Stomach (tissue), 8 donors: ENCODE measurements at regions not wholly inside any gene's neighbourhood (a gene's known extent, or its start where the extent isn't known, plus 50 kb on each side); places are given as distances from the start of the nearest gene placed in this dataset.

Experiments used
- DNase-seq, 2 donors: peaks; one replicate each; pipeline versions ENCODE4 v3.0.0 to v3.0.0-alpha.2; 2013 to 2019
- H3K27ac ChIP-seq, 5 donors: fragments of 200-600 bp in 4 of 5; sonication (generic) in 4 of 5; one replicate each; pipeline ENCODE4 v1.5.1; 2013 to 2019; ENCODE audit warnings: mild to moderate bottlenecking in 1 of 5, moderate library complexity in 1 of 5
- H3K27me3 ChIP-seq, 3 donors: fragments of 200-600 bp; sonication (generic); one replicate each; pipeline ENCODE4 v1.5.1; 2017 to 2019; ENCODE audit warnings: mixed run types in 1 of 3
- H3K36me3 ChIP-seq, 4 donors: fragments of 200-600 bp; sonication (generic); 1 replicate in 3 of 4; 2 replicates in 1 of 4; pipeline ENCODE4 v1.5.1; 2016 to 2019
- H3K4me1 ChIP-seq, 4 donors: fragments of 200-600 bp; sonication (generic); one replicate each; pipeline ENCODE4 v1.5.1; 2016 to 2019
- H3K4me3 ChIP-seq, 4 donors: fragments of 200-600 bp; sonication (generic) in 3 of 4; one replicate each; pipeline ENCODE4 v1.5.1; 2016 to 2019; ENCODE audit warnings: mild to moderate bottlenecking in 1 of 4
- H3K9me3 ChIP-seq, 4 donors: fragments of 200-600 bp; sonication (generic); one replicate each; pipeline ENCODE4 v1.5.1; 2016 to 2019
- EP300 ChIP-seq: sonication (generic); formaldehyde crosslinking; IDR thresholded peaks from one replicate; pipeline ENCODE4 v1.6.1; 2017; ENCODE audit warnings: antibody characterized with exemption
- POLR2A ChIP-seq, 4 donors: fragments of 450-650 bp; IDR thresholded peaks; one replicate each; pipeline ENCODE4 v1.6.1; 2016; ENCODE audit warnings: antibody characterized with exemption in 4 of 4, control low read depth in 2 of 4, mild to moderate bottlenecking in 1 of 4, moderate library complexity in 1 of 4
- POLR2AphosphoS5 ChIP-seq, 3 donors: sonication (generic); formaldehyde crosslinking; IDR thresholded peaks; one replicate each; pipeline ENCODE4 v1.6.1; 2016; ENCODE audit warnings: antibody characterized with exemption in 3 of 3
- WGBS, 5 donors: extraction: QIAGEN DNeasy Blood & Tissue Kit in 3 of 5; methylation state at CpG; one replicate each; pipeline versions ENCODE4 v1.1.5 to v1.1.7; 2013 to 2018; 5-methylcytosine and 5-hydroxymethylcytosine counted together
- intact Hi-C: fragments of 100-400 bp; cut with DNase I; formaldehyde crosslinking; loops from one replicate; pipeline ENCODE4 v1.15.1; 2023; ENCODE audit warnings: low total_unique reads
- TF ChIP-seq, protein P1 (sequence below), 7 experiments: fragments of 450-650 bp in 4 of 7; fragments of 200-600 bp in 3 of 7; sonication (generic) in 3 of 7; IDR thresholded peaks; one replicate each; pipeline ENCODE4 v1.5.1; 2016 to 2019; ENCODE audit warnings: antibody characterized with exemption in 7 of 7, control low read depth in 2 of 7, mild to moderate bottlenecking in 1 of 7
- donor health status: healthy with polysubstance abuse.
- donor health status: Bipolar disorder and iron deficiency.
- donor health status: healthy.

DNA sequence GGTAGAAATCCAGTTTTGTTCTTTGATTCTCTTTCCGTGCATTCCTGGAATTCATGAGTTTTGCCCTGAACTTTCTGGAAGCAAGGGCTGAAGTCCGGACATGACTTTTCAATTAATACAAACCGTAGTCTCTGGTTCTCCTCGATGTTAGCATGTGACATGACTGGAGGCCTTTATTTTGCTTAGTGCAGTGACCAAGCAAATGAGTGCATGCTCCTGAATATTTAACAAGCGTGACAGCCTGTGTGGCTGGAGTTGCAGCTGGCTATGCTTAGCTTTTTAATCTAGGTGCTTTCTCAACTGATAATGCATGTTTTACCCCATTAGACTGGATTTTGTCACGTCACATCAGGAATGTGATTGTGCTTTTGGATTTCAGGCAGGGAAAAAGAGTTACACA lies 302.1 kb downstream of the MAP2K6 start:
- peak in 1 of 2 donors; percentile 16 for DNase-seq
- no peaks in the 10 kb centered on the region for H3K36me3 ChIP-seq
- intact Hi-C loops: no loop called here
- peak overlapping the region in 2 of 5 donors; percentile 4 to 40 for H3K27ac ChIP-seq
- H3K27me3 ChIP-seq: no peaks in the 10 kb centered on the region
- H3K9me3 ChIP-seq: no peaks in the 10 kb centered on the region
- 47 to 64% (median 51%) methylated on average over 6 of the region's 6 CpGs for WGBS, 5 donors
- TF ChIP-seq, protein P1, sequence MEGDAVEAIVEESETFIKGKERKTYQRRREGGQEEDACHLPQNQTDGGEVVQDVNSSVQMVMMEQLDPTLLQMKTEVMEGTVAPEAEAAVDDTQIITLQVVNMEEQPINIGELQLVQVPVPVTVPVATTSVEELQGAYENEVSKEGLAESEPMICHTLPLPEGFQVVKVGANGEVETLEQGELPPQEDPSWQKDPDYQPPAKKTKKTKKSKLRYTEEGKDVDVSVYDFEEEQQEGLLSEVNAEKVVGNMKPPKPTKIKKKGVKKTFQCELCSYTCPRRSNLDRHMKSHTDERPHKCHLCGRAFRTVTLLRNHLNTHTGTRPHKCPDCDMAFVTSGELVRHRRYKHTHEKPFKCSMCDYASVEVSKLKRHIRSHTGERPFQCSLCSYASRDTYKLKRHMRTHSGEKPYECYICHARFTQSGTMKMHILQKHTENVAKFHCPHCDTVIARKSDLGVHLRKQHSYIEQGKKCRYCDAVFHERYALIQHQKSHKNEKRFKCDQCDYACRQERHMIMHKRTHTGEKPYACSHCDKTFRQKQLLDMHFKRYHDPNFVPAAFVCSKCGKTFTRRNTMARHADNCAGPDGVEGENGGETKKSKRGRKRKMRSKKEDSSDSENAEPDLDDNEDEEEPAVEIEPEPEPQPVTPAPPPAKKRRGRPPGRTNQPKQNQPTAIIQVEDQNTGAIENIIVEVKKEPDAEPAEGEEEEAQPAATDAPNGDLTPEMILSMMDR (IDR thresholded peaks at IDR 0.05): no peak
- TF ChIP-seq POLR2A (IDR thresholded peaks at IDR 0.05) (no peak), POLR2AphosphoS5 (IDR thresholded peaks at IDR 0.05) (no peak), EP300 (no peak)
- no peak overlapping the region for H3K4me3 ChIP-seq
- H3K4me1 ChIP-seq: peaks cover 0 to 30% (median 7%) of the 10 kb centered on the region in 4 donors

DNA sequence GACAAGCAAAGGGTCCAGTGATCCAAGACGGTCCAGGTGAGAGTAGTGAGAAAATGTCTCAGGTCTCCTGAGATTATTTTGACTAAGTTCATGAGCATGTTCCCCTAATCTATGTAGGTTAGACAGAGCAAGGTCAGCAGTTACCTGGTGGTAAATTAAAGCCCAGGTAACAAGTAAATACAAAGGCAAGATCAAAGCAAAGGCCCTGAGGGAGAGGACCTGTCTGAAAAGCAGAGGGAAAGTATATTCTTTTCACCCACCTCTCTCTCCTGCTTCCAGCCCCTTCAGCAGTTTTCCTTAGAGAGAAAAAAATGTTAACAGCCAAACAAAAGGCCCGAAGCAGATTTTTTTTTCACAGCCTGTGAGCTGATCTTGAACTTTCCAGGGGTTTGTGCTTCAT lies 302.7 kb downstream of the MAP2K6 start:
- peak overlapping the region in 2 of 5 donors; percentile 40 to 56 for H3K27ac ChIP-seq
- 26 to 48% (median 33%) methylated on average over 2 of the region's 2 CpGs for WGBS, 5 donors
- H3K4me3 ChIP-seq: no peak overlapping the region
- no peak for TF ChIP-seq POLR2A (IDR thresholded peaks at IDR 0.05)
- TF ChIP-seq POLR2AphosphoS5 (IDR thresholded peaks at IDR 0.05): no peak
- TF ChIP-seq, protein P1 (IDR thresholded peaks at IDR 0.05): no peak
- TF ChIP-seq EP300: no peak
- H3K4me1 ChIP-seq: peaks cover 0 to 30% (median 7%) of the 10 kb centered on the region in 4 donors
- intact Hi-C loops: no loop called here
- DNase-seq: peak in 1 of 2 donors; percentile 5
- H3K36me3 ChIP-seq: no peaks in the 10 kb centered on the region
- H3K27me3 ChIP-seq: no peaks in the 10 kb centered on the region
- H3K9me3 ChIP-seq: no peaks in the 10 kb centered on the region

- H3K9me3 ChIP-seq: no peaks in the 10 kb centered on the region
- peaks cover 0 to 30% (median 7%) of the 10 kb centered on the region in 4 donors for H3K4me1 ChIP-seq
- intact Hi-C loops: no loop called here
- H3K36me3 ChIP-seq: no peaks in the 10 kb centered on the region
- H3K4me3 ChIP-seq: no peak overlapping the region
- no peaks in the 10 kb centered on the region for H3K27me3 ChIP-seq
- TF ChIP-seq, protein P1 (IDR thresholded peaks at IDR 0.05): no peak
- TF ChIP-seq POLR2A (IDR thresholded peaks at IDR 0.05) (no peak), EP300 (no peak), POLR2AphosphoS5 (IDR thresholded peaks at IDR 0.05) (no peak)
- DNase-seq: no peak
- peak overlapping the region in 1 of 5 donors; percentile 40 for H3K27ac ChIP-seq
- 41 to 71% (median 53%) methylated on average over 4 of the region's 4 CpGs for WGBS, 5 donors
These were observed 303.3 kb downstream of the MAP2K6 start for GRCh38 chr17:69717819-69718218.

DNA sequence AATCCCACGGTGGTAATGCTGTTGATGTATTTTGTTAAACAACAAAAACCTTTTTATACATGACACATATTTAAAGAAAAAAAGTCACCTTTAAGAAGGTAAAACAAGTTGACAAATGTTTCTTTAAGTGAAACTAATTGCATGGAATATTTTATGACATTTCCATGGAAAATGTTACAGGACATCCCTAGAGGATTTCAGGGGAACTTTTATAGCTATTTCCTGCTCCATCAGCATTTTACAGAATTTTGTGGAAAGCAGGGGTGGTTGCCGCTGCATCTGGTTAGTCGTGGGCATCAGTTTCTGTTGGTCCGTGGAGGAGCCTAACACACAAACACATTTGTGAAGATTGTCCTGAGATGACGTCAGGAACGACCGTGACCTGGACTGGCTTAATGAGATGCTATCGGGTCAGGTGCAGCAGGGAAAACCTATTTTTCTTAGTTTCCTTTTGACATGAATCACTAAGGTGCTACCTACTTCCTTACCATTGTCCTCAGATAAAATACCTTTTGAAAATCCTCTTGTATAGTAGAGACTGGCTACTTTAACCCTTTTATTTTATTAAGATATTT lies 305.1 kb downstream of the MAP2K6 start:
- intact Hi-C loops: no loop called here
- TF ChIP-seq POLR2AphosphoS5 (IDR thresholded peaks at IDR 0.05) (no peak), POLR2A (IDR thresholded peaks at IDR 0.05) (no peak)
- TF ChIP-seq, protein P1 (IDR thresholded peaks at IDR 0.05): no peak
- WGBS, 5 donors: 80 to 86% (median 84%) methylated on average over 8 of the region's 8 CpGs

More for the DNA sequence above, 305.1 kb downstream of the MAP2K6 start:
- H3K4me1 ChIP-seq: peaks cover 0 to 21% (median 7%) of the 10 kb centered on the region in 4 donors
- H3K27ac ChIP-seq: no peak overlapping the region
- no peaks in the 10 kb centered on the region for H3K9me3 ChIP-seq
- no peaks in the 10 kb centered on the region for H3K27me3 ChIP-seq
- no peak for DNase-seq
- H3K4me3 ChIP-seq: no peak overlapping the region
- H3K36me3 ChIP-seq: no peaks in the 10 kb centered on the region
